ENCODE measurements at regions not wholly inside any gene's neighbourhood (a gene's known extent, or its start where the extent isn't known, plus 50 kb on each side); places are given as distances from the start of the nearest gene placed in this dataset.

GRCh38 chr11:91872243-91872642, 352.4 kb upstream of the FAT3 start:
- TF ChIP-seq CTCF (IDR thresholded peaks at IDR 0.05; ENCODE audit: extremely low read depth in 1 of 2, insufficient read depth in 1 of 2, low read depth in 1 of 2, low read length in 2 of 2) (no peak), EZH2 (IDR thresholded peaks at IDR 0.05; ENCODE audit: borderline replicate concordance, low read depth, low read length, severe bottlenecking) (no peak), GATA2 (IDR thresholded peaks at IDR 0.05; ENCODE audit: insufficient read depth, insufficient read length, low read depth, low read length) (no peak)
- TF ChIP-seq, protein P1, sequence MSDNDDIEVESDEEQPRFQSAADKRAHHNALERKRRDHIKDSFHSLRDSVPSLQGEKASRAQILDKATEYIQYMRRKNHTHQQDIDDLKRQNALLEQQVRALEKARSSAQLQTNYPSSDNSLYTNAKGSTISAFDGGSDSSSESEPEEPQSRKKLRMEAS (IDR thresholded peaks at IDR 0.05; ENCODE audit: insufficient read depth, insufficient read length): no peak

All from endothelial cell of umbilical vein (primary cell).